CD14-positive monocyte (primary cell): ENCODE measurements at regions not wholly inside any gene's neighbourhood (a gene's known extent, or its start where the extent isn't known, plus 50 kb on each side); places are given as distances from the start of the nearest gene placed in this dataset.

Experiments
- DNase-seq, 3 donors: peaks; one replicate each; pipeline ENCODE4 v3.0.0-alpha.2; 2011 to 2022
- H2AFZ ChIP-seq: 2 replicates; pipeline ENCODE4 v1.6.0; 2012; ENCODE audit warnings: mild to moderate bottlenecking, low read depth, low read length, inconsistent platforms; ENCODE audit not compliant: insufficient read depth, poor library complexity, severe bottlenecking
- H3K27ac ChIP-seq, 2 donors: 1 replicate in 1 of 2; 2 replicates in 1 of 2; pipeline ENCODE4 v1.5.1; 2012 to 2013; ENCODE audit warnings: low read length in 2 of 2, control low read depth in 1 of 2, inconsistent platforms in 1 of 2, low read depth in 1 of 2, mild to moderate bottlenecking in 1 of 2
- H3K27me3 ChIP-seq, 2 donors: one replicate each; pipeline versions ENCODE4 v1.6.0 to v1.6.1; 2011 to 2013; ENCODE audit warnings: low read length in 2 of 2; ENCODE audit not compliant: control insufficient read depth in 2 of 2, insufficient read depth in 2 of 2
- H3K36me3 ChIP-seq, 2 donors: replicated peaks in 1 of 2; 1 replicate in 1 of 2; 2 replicates in 1 of 2; pipeline versions ENCODE4 v1.5.1 to v1.6.1; 2012 to 2013; ENCODE audit warnings: low read length in 2 of 2, control low read depth in 1 of 2, inconsistent platforms in 1 of 2, mild to moderate bottlenecking in 1 of 2; ENCODE audit not compliant: insufficient read depth in 2 of 2, control insufficient read depth in 1 of 2
- H3K4me1 ChIP-seq, 2 donors: 1 replicate in 1 of 2; 2 replicates in 1 of 2; pipeline versions ENCODE4 v1.5.1 to v1.6.1; 2012 to 2013; ENCODE audit warnings: low read length in 2 of 2, control low read depth in 1 of 2, inconsistent platforms in 1 of 2, mild to moderate bottlenecking in 1 of 2, moderate library complexity in 1 of 2; ENCODE audit not compliant: insufficient read depth in 2 of 2, control insufficient read depth in 1 of 2
- H3K4me2 ChIP-seq: replicated peaks from 2 replicates; pipeline ENCODE3; 2012; ENCODE audit warnings: low read length, moderate library complexity, mild to moderate bottlenecking; ENCODE audit not compliant: poor library complexity, severe bottlenecking; ENCODE audit errors: extremely low read depth
- H3K4me3 ChIP-seq, 3 experiments: fragments of 200-600 bp in 1 of 3; sonication (generic) in 1 of 3; replicated peaks in 1 of 3; 1 replicate in 2 of 3; 2 replicates in 1 of 3; pipeline ENCODE4 v1.5.1; 2011 to 2013; ENCODE audit warnings: low read length in 3 of 3, mild to moderate bottlenecking in 3 of 3, control low read depth in 2 of 3, low read depth in 2 of 3, inconsistent platforms in 1 of 3, moderate library complexity in 1 of 3
- H3K79me2 ChIP-seq: 2 replicates; pipeline ENCODE4 v1.6.0; 2012; ENCODE audit warnings: mild to moderate bottlenecking, control low read depth, inconsistent platforms, low read length, moderate library complexity; ENCODE audit not compliant: insufficient read depth
- H3K9ac ChIP-seq: 2 replicates; pipeline ENCODE4 v1.6.0; 2017; ENCODE audit warnings: low read length, mild to moderate bottlenecking; ENCODE audit not compliant: insufficient read depth, poor library complexity, severe bottlenecking
- H3K9me3 ChIP-seq, 2 donors: replicated peaks in 1 of 2; 1 replicate in 1 of 2; 2 replicates in 1 of 2; pipeline versions ENCODE4 v1.5.1 to v1.6.1; 2012 to 2013; ENCODE audit warnings: low read length in 2 of 2, control low read depth in 1 of 2; ENCODE audit not compliant: control insufficient read depth in 1 of 2, insufficient read depth in 1 of 2
- H4K20me1 ChIP-seq: 2 replicates; pipeline ENCODE4 v1.6.0; 2012; ENCODE audit warnings: mild to moderate bottlenecking, low read length, control low read depth, moderate library complexity; ENCODE audit not compliant: insufficient read depth
- H3K27ac Mint-ChIP-seq, 7 donors: one replicate each; pipeline ENCODE4 v1.8.0; 2020; ENCODE audit warnings: mild to moderate bottlenecking in 7 of 7, mixed read lengths in 7 of 7, moderate library complexity in 6 of 7, inconsistent platforms in 2 of 7
- H3K27me3 Mint-ChIP-seq, 3 donors: one replicate each; pipeline ENCODE4 v1.8.0; 2021 to 2022; ENCODE audit warnings: low read depth in 3 of 3, mild to moderate bottlenecking in 3 of 3, mixed read lengths in 3 of 3, moderate library complexity in 3 of 3, inconsistent platforms in 1 of 3
- H3K36me3 Mint-ChIP-seq, 2 donors: one replicate each; pipeline ENCODE4 v1.8.0; 2020; ENCODE audit warnings: mixed read lengths in 2 of 2, inconsistent platforms in 1 of 2, mild to moderate bottlenecking in 1 of 2
- H3K4me1 Mint-ChIP-seq: one replicate; pipeline ENCODE4 v1.8.0; 2020; ENCODE audit warnings: mild to moderate bottlenecking, mixed read lengths
- H3K4me3 Mint-ChIP-seq, 2 donors: one replicate each; pipeline ENCODE4 v1.8.0; 2020; ENCODE audit warnings: mild to moderate bottlenecking in 2 of 2, mixed read lengths in 2 of 2, moderate library complexity in 1 of 2
- H3K9me3 Mint-ChIP-seq, 7 donors: one replicate each; pipeline ENCODE4 v1.8.0; 2020 to 2022; ENCODE audit warnings: mixed read lengths in 7 of 7, mild to moderate bottlenecking in 6 of 7, moderate library complexity in 6 of 7, inconsistent platforms in 2 of 7
- CTCF ChIP-seq: fragments of 200-600 bp; IDR thresholded peaks from one replicate; pipeline ENCODE4 v1.8.0; 2022; ENCODE audit warnings: antibody characterized with exemption, mild to moderate bottlenecking
- WGBS: methylation state at CpG from one replicate; pipeline ENCODE4 v1.1.5; 2013; ENCODE audit warnings: missing lambda C conversion rate; ENCODE audit not compliant: insufficient coverage; 5-methylcytosine and 5-hydroxymethylcytosine counted together
- intact Hi-C, 2 donors: fragments of 100-400 bp; cut with micrococcal nuclease; formaldehyde crosslinking; loops; one replicate each; pipeline versions ENCODE4 v1.15.0 to v1.15.1; 2023

- H3K4me2 ChIP-seq: no peak overlapping the region
- DNase-seq: no peak
- no peak overlapping the region for H2AFZ ChIP-seq
- Mint-ChIP-seq H3K4me3 (no peak overlapping the region), H3K27ac (no peak overlapping the region), H3K36me3 (no peaks in the 10 kb centered on the region), H3K4me1 (no peaks in the 10 kb centered on the region), H3K9me3 (peaks cover 0 to 3% (median 0%) of the 10 kb centered on the region in 7 donors), H3K27me3 (peaks cover 0 to 3% (median 3%) of the 10 kb centered on the region in 3 donors)
- H3K27ac ChIP-seq: no peak overlapping the region
- no peak overlapping the region for H3K4me3 ChIP-seq
- H3K36me3 ChIP-seq: no peaks in the 10 kb centered on the region
- WGBS: 100% methylated on average over 1 of the region's 3 CpGs
- H4K20me1 ChIP-seq: no peaks in the 10 kb centered on the region
- no peak for TF ChIP-seq CTCF
- no peaks in the 10 kb centered on the region for H3K9me3 ChIP-seq
- no peaks in the 10 kb centered on the region for H3K79me2 ChIP-seq
- H3K27me3 ChIP-seq: no peaks in the 10 kb centered on the region
- intact Hi-C loops: no loop called here
- H3K4me1 ChIP-seq: no peaks in the 10 kb centered on the region
- H3K9ac ChIP-seq: no peak overlapping the region
Measured at GRCh38 chr12:41681898-41682297, 462.8 kb downstream of the GXYLT1 start.

- Mint-ChIP-seq H3K27ac (no peak overlapping the region), H3K9me3 (peaks cover 0 to 3% (median 1%) of the 10 kb centered on the region in 7 donors), H3K27me3 (peaks cover 0 to 3% (median 0%) of the 10 kb centered on the region in 3 donors), H3K36me3 (no peaks in the 10 kb centered on the region), H3K4me3 (no peak overlapping the region), H3K4me1 (no peaks in the 10 kb centered on the region)
- Histone ChIP-seq H3K4me3 (no peak overlapping the region), H3K9ac (no peak overlapping the region), H3K27me3 (no peaks in the 10 kb centered on the region), H4K20me1 (no peaks in the 10 kb centered on the region), H2AFZ (no peak overlapping the region), H3K27ac (no peak overlapping the region), H3K79me2 (no peaks in the 10 kb centered on the region), H3K9me3 (no peaks in the 10 kb centered on the region), H3K4me1 (no peaks in the 10 kb centered on the region), H3K4me2 (no peak overlapping the region), H3K36me3 (no peaks in the 10 kb centered on the region)
- TF ChIP-seq CTCF: no peak
- WGBS: 80% methylated on average over 1 of the region's 1 CpG
- DNase-seq: no peak
- intact Hi-C loops: no loop called here
Measured at GRCh38 chr12:41680155-41680554, 464.5 kb downstream of the GXYLT1 start.
